SU-DHL-6 (cell line): ENCODE measurements at regions not wholly inside any gene's neighbourhood (a gene's known extent, or its start where the extent isn't known, plus 50 kb on each side); places are given as distances from the start of the nearest gene placed in this dataset.

ENCODE experiments used
- H2AFZ ChIP-seq: fragments of 200-600 bp; sonication (generic); 2 replicates; pipeline ENCODE4 v1.6.1; 2014; ENCODE audit warnings: low read depth, mild to moderate bottlenecking, moderate library complexity, mixed read lengths, antibody characterized with exemption, low read length; ENCODE audit not compliant: severe bottlenecking
- H3F3A ChIP-seq: fragments of 200-600 bp; shearing (Covaris generic); 2 replicates; pipeline ENCODE4 v1.6.0; 2016; ENCODE audit warnings: antibody characterized with exemption, mild to moderate bottlenecking; ENCODE audit not compliant: insufficient read depth
- H3K27ac ChIP-seq: fragments of 200-600 bp; sonication (generic); 2 replicates; pipeline ENCODE4 v1.5.1; 2016; ENCODE audit warnings: low read depth, mild to moderate bottlenecking, low read length, moderate library complexity, mixed read lengths
- H3K27me3 ChIP-seq: fragments of 200-600 bp; sonication (generic), shearing (Covaris generic); 2 replicates; pipeline ENCODE4 v1.6.0; 2014; ENCODE audit warnings: mild to moderate bottlenecking, low read length
- H3K36me3 ChIP-seq: fragments of 200-600 bp; sonication (generic); 2 replicates; pipeline ENCODE4 v1.6.1; 2014; ENCODE audit warnings: mild to moderate bottlenecking, low read length, mixed read lengths
- H3K4me2 ChIP-seq: fragments of 300-600, 200-600 bp; shearing (Covaris generic), sonication (generic); 2 replicates; pipeline ENCODE4 v1.6.0; 2014; ENCODE audit warnings: low read length, low read depth, mild to moderate bottlenecking; ENCODE audit not compliant: poor library complexity, severe bottlenecking
- H3K4me3 ChIP-seq: fragments of 200-600 bp; sonication (generic); 2 replicates; pipeline ENCODE4 v1.5.1; 2014; ENCODE audit warnings: antibody characterized with exemption, low read length, mild to moderate bottlenecking, mixed read lengths; ENCODE audit not compliant: insufficient read depth, poor library complexity, severe bottlenecking
- H3K79me2 ChIP-seq: fragments of 200-600 bp; sonication (generic); 2 replicates; pipeline ENCODE4 v1.6.1; 2014; ENCODE audit warnings: mild to moderate bottlenecking, low read length, moderate library complexity; ENCODE audit not compliant: insufficient read depth
- H3K9ac ChIP-seq: fragments of 200-600 bp; sonication (generic); 2 replicates; pipeline ENCODE4 v1.7.0; 2014; ENCODE audit warnings: mild to moderate bottlenecking, low read length
- H3K9me2 ChIP-seq: fragments of 200-600 bp; sonication (generic); replicated peaks from 2 replicates; pipeline ENCODE4 v1.6.1; 2014; ENCODE audit warnings: low read length; ENCODE audit not compliant: insufficient read depth
- H3K9me3 ChIP-seq: fragments of 200-600 bp; sonication (generic); 2 replicates; pipeline ENCODE4 v1.6.1; 2014; ENCODE audit warnings: low read length, mixed read lengths; ENCODE audit not compliant: insufficient read depth
- H4K20me1 ChIP-seq: fragments of 200-600 bp; sonication (generic); 2 replicates; pipeline ENCODE4 v1.6.1; 2014; ENCODE audit warnings: low read depth, mild to moderate bottlenecking, antibody characterized with exemption, low read length, moderate library complexity, mixed read lengths
- EZH2phosphoT487 ChIP-seq: fragments of 200-600 bp; sonication (generic), shearing (Covaris generic); conservative IDR thresholded peaks from 2 replicates; pipeline ENCODE4 v1.6.1; 2018; ENCODE audit warnings: mild to moderate bottlenecking, antibody characterized with exemption, low read length, moderate library complexity, mixed read lengths
- TF ChIP-seq, protein P1 (sequence below): fragments of 200-600 bp; sonication (generic); IDR thresholded peaks from one replicate; pipeline ENCODE4 v1.5.1; 2017; ENCODE audit warnings: antibody characterized with exemption, mild to moderate bottlenecking, low read length, moderate library complexity; ENCODE audit not compliant: insufficient read depth, poor library complexity, severe bottlenecking

DNA sequence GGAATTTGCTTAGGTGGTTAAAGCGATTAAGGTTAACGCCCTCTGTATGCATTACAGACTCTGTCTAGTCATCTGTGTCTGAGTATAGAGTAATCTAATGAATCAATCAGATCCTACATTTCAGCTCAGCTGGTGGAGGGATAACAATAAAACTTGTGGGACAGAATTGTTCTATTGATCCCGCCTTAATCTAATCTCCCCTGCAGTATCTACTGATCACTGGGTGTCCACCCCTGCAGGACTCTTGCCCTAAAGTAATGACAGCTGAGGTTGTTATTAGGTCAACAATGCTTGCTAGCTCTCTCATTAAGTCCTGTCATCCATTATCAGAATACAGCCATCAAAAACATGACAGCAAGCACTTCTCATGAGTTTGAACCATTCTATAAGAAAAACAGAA, 462.6 kb upstream of the TMEFF2 start:
- no peaks in the 10 kb centered on the region for H3K27me3 ChIP-seq
- H3K4me3 ChIP-seq, result no peak overlapping the region
- H3K27ac ChIP-seq, result no peak overlapping the region
- H3K9ac ChIP-seq, result no peak overlapping the region
- H3K9me3 ChIP-seq, result no peaks in the 10 kb centered on the region
- no peak overlapping the region for H2AFZ ChIP-seq
- H3K9me2 ChIP-seq, result no peaks in the 10 kb centered on the region
- no peaks in the 10 kb centered on the region for H3K36me3 ChIP-seq
- TF ChIP-seq, protein P1, sequence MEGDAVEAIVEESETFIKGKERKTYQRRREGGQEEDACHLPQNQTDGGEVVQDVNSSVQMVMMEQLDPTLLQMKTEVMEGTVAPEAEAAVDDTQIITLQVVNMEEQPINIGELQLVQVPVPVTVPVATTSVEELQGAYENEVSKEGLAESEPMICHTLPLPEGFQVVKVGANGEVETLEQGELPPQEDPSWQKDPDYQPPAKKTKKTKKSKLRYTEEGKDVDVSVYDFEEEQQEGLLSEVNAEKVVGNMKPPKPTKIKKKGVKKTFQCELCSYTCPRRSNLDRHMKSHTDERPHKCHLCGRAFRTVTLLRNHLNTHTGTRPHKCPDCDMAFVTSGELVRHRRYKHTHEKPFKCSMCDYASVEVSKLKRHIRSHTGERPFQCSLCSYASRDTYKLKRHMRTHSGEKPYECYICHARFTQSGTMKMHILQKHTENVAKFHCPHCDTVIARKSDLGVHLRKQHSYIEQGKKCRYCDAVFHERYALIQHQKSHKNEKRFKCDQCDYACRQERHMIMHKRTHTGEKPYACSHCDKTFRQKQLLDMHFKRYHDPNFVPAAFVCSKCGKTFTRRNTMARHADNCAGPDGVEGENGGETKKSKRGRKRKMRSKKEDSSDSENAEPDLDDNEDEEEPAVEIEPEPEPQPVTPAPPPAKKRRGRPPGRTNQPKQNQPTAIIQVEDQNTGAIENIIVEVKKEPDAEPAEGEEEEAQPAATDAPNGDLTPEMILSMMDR, result no peak
- TF ChIP-seq EZH2phosphoT487, result no peak
- no peak overlapping the region for H3K4me2 ChIP-seq
- H3F3A ChIP-seq, result no peaks in the 10 kb centered on the region
- H3K79me2 ChIP-seq, result no peaks in the 10 kb centered on the region
- no peaks in the 10 kb centered on the region for H4K20me1 ChIP-seq

DNA sequence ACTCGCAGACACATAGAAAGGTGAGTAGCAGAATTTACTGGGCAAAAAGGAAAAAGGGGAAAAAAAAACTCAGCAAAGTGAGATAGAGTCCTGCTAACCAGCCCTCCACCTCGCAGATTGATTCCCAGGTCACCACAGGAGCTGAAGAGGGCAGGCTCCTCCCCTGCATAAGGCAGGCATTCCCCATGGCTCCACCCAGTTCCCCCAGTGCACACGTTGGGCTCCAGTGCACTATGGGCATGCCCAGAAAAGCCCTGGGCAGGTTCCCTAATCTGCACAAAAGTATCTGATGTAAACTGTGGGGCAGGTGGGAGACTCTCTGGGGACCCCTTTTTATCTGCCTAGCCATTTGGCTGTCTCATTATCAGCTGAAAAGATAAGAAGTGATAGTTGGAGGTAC, 461.2 kb upstream of the TMEFF2 start:
- Histone ChIP-seq H3F3A (no peaks in the 10 kb centered on the region), H3K9ac (no peak overlapping the region), H3K4me2 (no peak overlapping the region), H3K27me3 (no peaks in the 10 kb centered on the region), H4K20me1 (no peaks in the 10 kb centered on the region), H2AFZ (no peak overlapping the region), H3K79me2 (no peaks in the 10 kb centered on the region), H3K9me3 (no peaks in the 10 kb centered on the region), H3K36me3 (no peaks in the 10 kb centered on the region), H3K4me3 (no peak overlapping the region), H3K9me2 (no peaks in the 10 kb centered on the region), H3K27ac (no peak overlapping the region)
- TF ChIP-seq EZH2phosphoT487, result no peak
- TF ChIP-seq, protein P1, result no peak

- Histone ChIP-seq H3F3A (no peaks in the 10 kb centered on the region), H3K4me2 (no peak overlapping the region), H2AFZ (no peak overlapping the region), H3K4me3 (no peak overlapping the region), H3K9me3 (no peaks in the 10 kb centered on the region), H3K27ac (no peak overlapping the region), H3K79me2 (no peaks in the 10 kb centered on the region), H3K27me3 (no peaks in the 10 kb centered on the region), H3K36me3 (no peaks in the 10 kb centered on the region), H3K9me2 (no peaks in the 10 kb centered on the region), H3K9ac (no peak overlapping the region), H4K20me1 (no peaks in the 10 kb centered on the region)
- no peak for TF ChIP-seq EZH2phosphoT487
- TF ChIP-seq, protein P1, result no peak
These were observed 451.3 kb upstream of the TMEFF2 start for GRCh38 chr2:192645811-192646598.
